ENCODE measurements at regions not wholly inside any gene's neighbourhood (a gene's known extent, or its start where the extent isn't known, plus 50 kb on each side); places are given as distances from the start of the nearest gene placed in this dataset.

DNA sequence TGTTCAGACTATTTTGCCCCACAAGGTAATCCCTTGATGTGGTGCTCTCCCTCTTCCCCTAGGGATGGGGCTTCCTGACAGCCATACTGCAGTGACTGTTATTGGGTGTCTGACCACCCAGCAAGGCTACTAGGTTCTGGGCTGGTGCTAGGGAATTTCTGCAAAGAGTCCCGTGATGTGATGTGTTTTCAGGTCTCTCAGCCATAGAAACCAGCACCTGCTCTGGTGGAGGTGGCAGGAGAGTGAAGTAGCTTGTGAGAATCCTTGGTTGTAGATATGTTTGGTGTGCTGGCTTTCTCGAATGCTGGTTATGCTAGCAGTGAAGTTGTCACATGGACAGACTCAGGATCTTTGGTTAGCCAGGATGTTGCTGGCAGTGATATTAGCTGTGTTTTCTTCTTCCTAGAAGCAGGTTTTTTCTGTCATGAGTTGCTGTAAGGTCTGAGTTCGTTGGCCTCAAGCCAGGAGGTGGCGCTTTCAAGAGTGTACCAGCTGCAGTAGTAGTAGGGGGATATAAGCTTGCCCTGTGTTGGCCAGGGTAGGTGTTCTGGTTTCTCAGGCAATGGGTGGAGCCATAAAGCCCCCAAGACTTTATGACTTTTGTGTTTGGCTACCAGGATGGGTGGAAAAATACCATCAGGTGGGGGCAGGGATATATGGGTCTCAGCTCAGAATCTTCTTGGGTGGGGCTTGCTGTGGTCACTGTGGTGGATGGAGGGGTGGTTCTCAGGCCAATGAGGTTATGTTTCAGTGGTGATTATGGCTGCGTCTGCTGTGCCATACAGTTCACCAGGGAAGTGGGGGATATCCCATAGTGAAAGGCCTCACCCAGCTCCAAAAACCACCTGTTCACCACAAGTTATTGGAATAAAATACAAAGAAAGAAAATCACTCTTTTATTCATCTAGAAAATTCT is 1112.3 kb downstream of the KCNT2 start:
- no peak overlapping the region for H3K4me3 Mint-ChIP-seq
- H3K9me3 Mint-ChIP-seq: peaks cover 7% of the 10 kb centered on the region
- H3K27ac Mint-ChIP-seq: no peak overlapping the region
- H3K36me3 Mint-ChIP-seq (ENCODE audit: low read depth): no peaks in the 10 kb centered on the region
- no peaks in the 10 kb centered on the region for H3K4me1 Mint-ChIP-seq
- ATAC-seq (replicated peaks): no peak
- no peaks in the 10 kb centered on the region for H3K27me3 Mint-ChIP-seq

DNA sequence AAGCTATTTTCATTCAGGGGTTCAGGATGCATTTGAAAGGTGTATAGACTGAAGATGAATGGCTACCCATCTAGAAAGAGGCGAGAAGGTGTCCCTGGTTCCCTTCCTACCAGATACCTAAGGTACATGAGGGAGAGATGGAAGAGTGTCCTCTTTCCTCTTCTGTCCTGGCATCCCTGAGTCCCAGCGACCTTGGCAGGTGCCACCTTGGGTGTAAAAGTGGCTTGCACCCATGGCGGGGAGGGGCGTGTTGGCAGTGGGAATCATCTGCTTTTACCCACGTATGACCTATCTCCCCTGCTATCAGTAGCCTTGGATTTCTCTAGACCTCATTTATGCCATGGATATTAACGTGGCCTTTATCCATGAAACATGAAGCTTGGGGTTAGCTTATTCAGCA is 1126.1 kb downstream of the KCNT2 start:
- no peaks in the 10 kb centered on the region for H3K36me3 Mint-ChIP-seq (ENCODE audit: low read depth)
- no peak overlapping the region for H3K4me3 Mint-ChIP-seq
- no peaks in the 10 kb centered on the region for H3K9me3 Mint-ChIP-seq
- no peaks in the 10 kb centered on the region for H3K27me3 Mint-ChIP-seq
- no peak overlapping the region for H3K27ac Mint-ChIP-seq
- H3K4me1 Mint-ChIP-seq: no peaks in the 10 kb centered on the region
- no peak for ATAC-seq (replicated peaks)

DNA sequence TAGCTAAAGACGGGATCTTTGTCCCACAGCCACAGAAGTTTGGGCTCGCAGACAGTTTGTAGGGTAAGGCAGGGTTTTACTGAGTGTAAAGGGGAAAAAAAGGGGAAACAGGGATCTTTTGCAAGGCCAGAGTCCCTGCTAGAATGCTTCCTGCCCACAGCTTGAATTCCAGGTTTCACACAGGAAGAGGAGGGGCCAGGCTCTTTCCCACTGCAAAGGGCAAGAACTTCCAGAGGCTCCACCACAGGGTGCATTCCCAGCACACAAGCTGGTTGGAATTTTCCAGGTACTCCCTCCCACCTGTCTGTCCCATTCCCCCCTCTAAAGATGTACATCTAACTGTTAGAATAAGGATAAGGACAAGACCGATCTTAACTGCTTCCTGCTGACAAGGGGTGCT is 1126.9 kb downstream of the KCNT2 start:
- no peak overlapping the region for H3K4me3 Mint-ChIP-seq
- no peaks in the 10 kb centered on the region for H3K4me1 Mint-ChIP-seq
- no peak for ATAC-seq (replicated peaks)
- H3K27ac Mint-ChIP-seq: no peak overlapping the region
- H3K9me3 Mint-ChIP-seq: no peaks in the 10 kb centered on the region
- no peaks in the 10 kb centered on the region for H3K27me3 Mint-ChIP-seq
- no peaks in the 10 kb centered on the region for H3K36me3 Mint-ChIP-seq (ENCODE audit: low read depth)

DNA sequence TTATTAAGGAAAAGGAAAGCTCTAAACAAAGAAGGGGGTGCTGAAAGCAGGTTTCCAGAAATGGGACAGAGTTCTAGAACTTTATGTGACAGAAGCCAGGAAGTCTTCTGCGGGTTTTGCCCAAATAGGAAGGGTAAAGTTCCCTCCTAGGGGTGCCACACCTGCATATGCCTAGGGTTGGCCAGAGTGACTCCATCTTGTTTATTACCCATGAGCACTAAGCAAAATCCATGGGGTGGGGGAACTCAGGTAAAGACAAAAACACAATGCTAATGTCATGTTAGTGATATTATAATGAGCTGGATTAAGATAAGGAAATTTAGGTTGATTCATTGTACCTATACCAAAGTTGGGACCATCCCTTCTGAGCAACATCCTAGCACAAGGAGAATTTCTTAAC is 1132.7 kb downstream of the KCNT2 start:
- H3K4me1 Mint-ChIP-seq: no peaks in the 10 kb centered on the region
- H3K36me3 Mint-ChIP-seq (ENCODE audit: low read depth): no peaks in the 10 kb centered on the region
- H3K27me3 Mint-ChIP-seq: peaks cover 3% of the 10 kb centered on the region
- peaks cover 4% of the 10 kb centered on the region for H3K9me3 Mint-ChIP-seq
- H3K4me3 Mint-ChIP-seq: no peak overlapping the region
- no peak for ATAC-seq (replicated peaks)
- no peak overlapping the region for H3K27ac Mint-ChIP-seq

DNA sequence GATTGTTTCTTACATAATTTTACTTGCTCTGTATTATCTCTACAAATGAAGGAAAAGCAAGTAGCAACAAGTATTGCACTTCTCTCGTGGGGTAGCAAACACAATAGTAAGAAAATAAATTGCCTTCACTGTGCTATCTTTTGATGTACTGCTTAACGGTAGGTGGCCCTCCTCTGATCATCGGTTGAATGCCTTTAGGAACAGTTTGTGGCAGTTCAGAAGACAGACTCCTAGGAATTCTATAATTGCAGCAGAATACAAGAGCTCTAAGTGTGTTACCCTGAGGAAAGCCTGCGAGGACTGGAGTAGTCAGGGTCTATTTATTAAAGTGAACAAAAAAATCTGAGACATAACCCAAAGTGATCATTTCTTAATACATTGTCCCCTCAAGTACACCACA is 1135.9 kb downstream of the KCNT2 start:
- no peak for ATAC-seq (replicated peaks)
- no peak overlapping the region for H3K4me3 Mint-ChIP-seq
- peaks cover 4% of the 10 kb centered on the region for H3K9me3 Mint-ChIP-seq
- no peaks in the 10 kb centered on the region for H3K36me3 Mint-ChIP-seq (ENCODE audit: low read depth)
- H3K4me1 Mint-ChIP-seq: no peaks in the 10 kb centered on the region
- no peak overlapping the region for H3K27ac Mint-ChIP-seq
- peaks cover 3% of the 10 kb centered on the region for H3K27me3 Mint-ChIP-seq

DNA sequence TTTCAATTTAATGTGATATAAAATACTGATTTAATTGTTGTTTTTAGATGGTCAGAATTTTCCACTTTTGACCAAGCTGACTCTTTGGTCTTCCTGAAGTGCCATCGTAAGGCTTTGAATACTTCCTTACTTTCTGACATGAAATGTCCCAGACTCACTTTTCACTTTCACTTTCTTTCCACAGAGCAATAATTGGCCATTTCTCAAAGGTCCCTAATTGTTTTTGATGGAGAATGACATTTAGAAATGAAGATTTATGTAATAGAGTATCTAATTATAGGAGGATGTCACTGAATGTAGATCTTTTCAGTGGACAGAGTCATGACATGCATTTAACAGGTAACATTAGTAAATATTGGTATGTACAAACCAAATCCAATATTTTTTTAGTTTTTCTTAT is 1141.6 kb downstream of the KCNT2 start:
- no peaks in the 10 kb centered on the region for H3K36me3 Mint-ChIP-seq (ENCODE audit: low read depth)
- H3K27me3 Mint-ChIP-seq: no peaks in the 10 kb centered on the region
- H3K27ac Mint-ChIP-seq: no peak overlapping the region
- H3K4me3 Mint-ChIP-seq: no peak overlapping the region
- no peak for ATAC-seq (replicated peaks)
- H3K4me1 Mint-ChIP-seq: no peaks in the 10 kb centered on the region
- peaks cover 4% of the 10 kb centered on the region for H3K9me3 Mint-ChIP-seq

DNA sequence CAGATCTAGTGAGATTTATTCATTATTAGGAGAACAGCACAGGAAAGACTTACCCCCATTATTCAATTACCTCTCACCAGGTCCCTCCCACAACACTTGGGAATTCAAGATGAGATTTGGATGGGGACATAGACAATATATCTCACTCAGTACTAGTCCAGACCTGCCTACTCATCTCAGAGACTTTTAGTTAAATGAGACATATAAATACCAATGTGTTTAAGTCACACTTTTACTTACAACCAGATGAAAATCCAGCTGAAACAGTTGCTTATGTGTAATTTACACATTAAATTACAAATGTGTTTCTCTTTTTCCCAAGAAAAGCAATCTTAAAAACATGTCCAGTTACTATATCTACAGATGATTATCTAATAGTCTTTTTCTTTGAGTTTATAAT is 1145.6 kb downstream of the KCNT2 start:
- Mint-ChIP-seq H3K27me3 (no peaks in the 10 kb centered on the region), H3K27ac (no peak overlapping the region), H3K9me3 (peaks cover 4% of the 10 kb centered on the region), H3K36me3 (ENCODE audit: low read depth) (no peaks in the 10 kb centered on the region), H3K4me1 (no peaks in the 10 kb centered on the region), H3K4me3 (no peak overlapping the region)
- no peak for ATAC-seq (replicated peaks)

DNA sequence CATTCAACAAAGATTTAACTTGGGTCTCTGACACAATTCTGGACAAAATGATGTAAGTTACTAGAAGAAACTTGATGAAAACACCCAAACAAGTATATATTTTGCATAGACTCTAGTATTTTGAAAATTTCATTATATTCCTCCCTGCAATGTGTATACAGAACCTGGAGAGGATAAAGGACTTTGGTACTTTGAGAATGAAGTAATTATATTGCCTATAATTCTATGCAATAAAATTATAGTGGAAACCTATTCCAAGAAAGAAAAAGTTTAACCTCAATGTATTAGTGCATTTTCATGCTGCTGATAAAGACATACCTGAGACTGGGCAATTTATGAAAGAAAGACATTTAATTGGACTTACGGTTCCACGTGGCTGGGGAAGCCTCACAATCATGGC is 1146.1 kb downstream of the KCNT2 start:
- Mint-ChIP-seq H3K36me3 (ENCODE audit: low read depth) (no peaks in the 10 kb centered on the region), H3K9me3 (peaks cover 4% of the 10 kb centered on the region), H3K27me3 (no peaks in the 10 kb centered on the region), H3K4me3 (no peak overlapping the region), H3K4me1 (no peaks in the 10 kb centered on the region), H3K27ac (no peak overlapping the region)
- ATAC-seq (replicated peaks): no peak

DNA sequence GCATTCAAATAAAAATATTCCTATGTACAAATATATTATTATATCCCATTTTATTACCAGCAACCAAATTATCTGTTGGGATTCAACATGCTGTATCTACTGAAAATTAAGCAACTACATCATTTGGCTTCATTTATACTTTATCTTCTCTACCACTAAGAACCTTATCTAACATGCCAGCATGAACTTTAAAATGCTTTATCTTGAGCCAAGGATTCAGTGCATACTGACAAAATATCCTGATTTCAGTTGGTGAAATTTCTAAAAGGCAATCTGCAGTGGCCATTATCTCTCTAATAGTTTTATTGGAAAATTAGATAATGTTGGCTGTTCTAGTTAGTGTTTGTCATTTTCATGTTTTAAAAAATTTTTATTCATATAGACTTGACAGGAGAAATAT is 1149.9 kb downstream of the KCNT2 start:
- no peak for ATAC-seq (replicated peaks)
- no peaks in the 10 kb centered on the region for H3K4me1 Mint-ChIP-seq
- H3K4me3 Mint-ChIP-seq: no peak overlapping the region
- no peaks in the 10 kb centered on the region for H3K27me3 Mint-ChIP-seq
- no peaks in the 10 kb centered on the region for H3K36me3 Mint-ChIP-seq (ENCODE audit: low read depth)
- H3K9me3 Mint-ChIP-seq: peaks cover 7% of the 10 kb centered on the region
- no peak overlapping the region for H3K27ac Mint-ChIP-seq

DNA sequence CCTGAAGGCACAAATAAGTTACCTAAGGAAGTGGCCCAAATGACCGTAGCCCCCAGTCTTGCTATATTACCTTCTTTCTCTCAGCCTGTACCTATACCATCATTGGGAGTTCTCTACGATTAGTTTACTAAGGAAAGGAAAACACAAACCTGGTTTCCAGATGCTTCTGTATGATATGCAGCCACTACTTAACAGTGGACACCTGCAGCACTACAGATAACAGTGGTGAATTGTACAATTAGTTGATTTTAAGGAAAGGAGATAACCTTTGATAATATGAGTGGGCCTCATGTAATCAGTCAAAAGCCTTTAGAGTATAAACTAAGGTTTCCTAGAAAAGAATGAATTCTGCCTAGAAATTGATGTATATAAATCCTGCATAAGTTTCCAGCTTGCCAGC is 1157.4 kb downstream of the KCNT2 start:
- Mint-ChIP-seq H3K4me1 (no peaks in the 10 kb centered on the region), H3K27me3 (no peaks in the 10 kb centered on the region), H3K9me3 (peaks cover 6% of the 10 kb centered on the region), H3K4me3 (no peak overlapping the region), H3K27ac (no peak overlapping the region), H3K36me3 (ENCODE audit: low read depth) (no peaks in the 10 kb centered on the region)
- no peak for ATAC-seq (replicated peaks)

DNA sequence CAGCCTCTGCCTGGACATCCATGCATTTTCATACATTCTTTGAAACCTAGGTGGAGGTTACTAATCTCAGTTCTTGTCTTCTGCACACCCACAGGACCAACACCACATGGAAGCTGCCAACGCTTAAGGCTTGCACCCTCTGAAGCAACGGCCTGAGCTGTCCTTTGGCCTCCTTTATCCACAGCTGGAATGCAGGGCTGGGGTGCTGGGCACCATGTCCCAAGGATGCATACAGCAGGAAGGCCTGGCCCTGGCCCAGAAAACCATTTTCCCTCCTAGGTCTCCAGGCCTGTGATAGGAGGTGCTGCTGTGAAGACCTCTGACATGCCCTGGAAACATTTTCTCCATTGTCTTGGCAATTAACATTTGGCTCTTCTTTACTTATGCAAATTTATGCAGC is 1168.6 kb downstream of the KCNT2 start:
- Mint-ChIP-seq H3K4me3 (no peak overlapping the region), H3K4me1 (no peaks in the 10 kb centered on the region), H3K36me3 (ENCODE audit: low read depth) (no peaks in the 10 kb centered on the region), H3K9me3 (no peaks in the 10 kb centered on the region), H3K27ac (no peak overlapping the region), H3K27me3 (no peaks in the 10 kb centered on the region)
- no peak for ATAC-seq (replicated peaks)

DNA sequence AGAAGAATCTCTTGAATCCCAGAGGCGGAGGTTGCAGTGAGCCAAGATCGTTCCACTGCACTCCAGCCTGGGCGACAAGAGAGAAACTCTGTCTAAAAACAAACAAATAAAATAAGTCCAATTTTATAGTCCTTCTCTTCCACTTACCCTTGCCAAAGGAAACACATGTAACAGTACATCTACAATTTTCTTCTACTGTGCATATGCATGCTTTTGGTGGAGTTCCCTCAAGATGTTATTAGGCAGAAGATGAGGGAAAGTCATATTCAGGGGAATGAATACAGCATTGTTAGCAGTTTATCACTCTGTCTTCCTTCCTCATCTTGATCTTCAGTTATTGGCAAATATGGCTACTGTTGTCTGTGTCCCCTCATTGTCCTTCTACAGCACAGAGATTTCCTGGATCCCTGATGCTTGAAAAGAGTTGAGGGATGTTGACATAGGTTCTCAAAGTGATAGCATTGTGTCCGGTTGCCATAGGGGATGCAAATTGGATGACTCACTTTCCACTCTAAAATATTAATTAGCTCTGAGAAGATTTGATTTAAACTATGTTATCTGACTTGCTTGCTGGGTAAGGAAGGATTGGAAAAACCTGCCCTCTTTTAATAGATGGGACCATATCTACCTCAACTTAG is 1173.6 kb downstream of the KCNT2 start:
- no peak overlapping the region for H3K4me3 Mint-ChIP-seq
- no peaks in the 10 kb centered on the region for H3K36me3 Mint-ChIP-seq (ENCODE audit: low read depth)
- no peaks in the 10 kb centered on the region for H3K9me3 Mint-ChIP-seq
- H3K4me1 Mint-ChIP-seq: no peaks in the 10 kb centered on the region
- no peak for ATAC-seq (replicated peaks)
- H3K27ac Mint-ChIP-seq: no peak overlapping the region
- no peaks in the 10 kb centered on the region for H3K27me3 Mint-ChIP-seq

DNA sequence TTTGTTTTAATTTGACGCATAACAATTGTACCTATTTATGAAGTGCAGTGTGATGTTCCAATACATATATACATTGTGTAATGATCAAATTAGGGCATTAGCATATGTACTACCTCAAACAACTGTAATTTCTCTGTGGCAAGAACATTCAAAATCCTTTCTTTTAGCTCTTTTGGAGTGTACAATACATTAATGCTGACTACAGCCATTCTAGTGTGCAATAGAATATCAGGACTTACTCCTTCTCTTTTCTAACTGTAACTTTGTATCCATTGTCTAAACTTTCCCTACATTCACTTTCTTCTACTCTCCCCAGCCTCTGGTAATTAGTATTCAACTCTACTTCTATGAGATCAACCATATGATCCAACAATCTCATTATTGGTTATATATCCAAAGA is 1177.4 kb downstream of the KCNT2 start:
- no peak overlapping the region for H3K27ac Mint-ChIP-seq
- H3K27me3 Mint-ChIP-seq: no peaks in the 10 kb centered on the region
- no peaks in the 10 kb centered on the region for H3K36me3 Mint-ChIP-seq (ENCODE audit: low read depth)
- H3K4me3 Mint-ChIP-seq: no peak overlapping the region
- ATAC-seq (replicated peaks): no peak
- H3K4me1 Mint-ChIP-seq: no peaks in the 10 kb centered on the region
- H3K9me3 Mint-ChIP-seq: no peaks in the 10 kb centered on the region

DNA sequence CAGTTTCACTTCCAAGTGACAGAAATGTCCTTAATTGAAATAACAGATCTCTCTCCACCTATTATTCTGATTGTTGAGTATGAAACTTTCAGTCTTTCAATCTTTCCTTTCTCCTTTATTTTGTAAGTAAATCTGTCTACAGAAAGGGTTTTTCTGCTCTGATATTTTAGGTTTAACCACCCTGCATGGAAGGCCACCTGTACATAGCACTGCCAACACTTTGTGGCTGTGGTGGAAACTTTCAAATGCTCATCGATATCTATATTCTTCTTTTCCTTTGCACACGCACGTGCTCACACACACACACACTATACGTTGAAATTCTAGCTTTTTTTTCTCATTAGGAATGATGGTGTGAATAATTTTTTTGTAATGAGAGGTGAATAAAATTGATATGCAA is 1179.3 kb downstream of the KCNT2 start:
- Mint-ChIP-seq H3K4me3 (no peak overlapping the region), H3K4me1 (no peaks in the 10 kb centered on the region), H3K36me3 (ENCODE audit: low read depth) (no peaks in the 10 kb centered on the region), H3K9me3 (no peaks in the 10 kb centered on the region), H3K27me3 (no peaks in the 10 kb centered on the region), H3K27ac (no peak overlapping the region)
- ATAC-seq (replicated peaks): no peak

DNA sequence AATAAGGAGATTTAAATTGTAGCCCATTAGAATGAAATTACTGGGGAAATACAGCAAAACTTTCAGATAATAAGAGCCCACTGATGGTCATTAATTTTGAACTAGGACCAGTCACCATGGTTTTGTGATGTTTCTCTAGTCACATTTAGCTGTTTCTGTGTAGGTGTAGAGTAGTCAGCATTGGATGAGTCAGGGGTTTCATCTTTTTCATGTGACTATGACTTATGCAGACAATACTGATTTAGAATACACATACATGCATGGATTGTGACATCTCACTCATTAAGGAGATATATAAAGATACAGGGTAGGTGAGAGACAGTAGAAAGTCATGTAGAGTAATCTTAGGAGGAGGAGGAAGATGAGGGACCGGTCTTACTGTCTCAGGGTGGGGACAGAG is 1192.7 kb downstream of the KCNT2 start:
- ATAC-seq (replicated peaks): peak; percentile 89
- H3K36me3 Mint-ChIP-seq (ENCODE audit: low read depth): no peaks in the 10 kb centered on the region
- no peaks in the 10 kb centered on the region for H3K9me3 Mint-ChIP-seq
- H3K27me3 Mint-ChIP-seq: no peaks in the 10 kb centered on the region
- H3K4me3 Mint-ChIP-seq: no peak overlapping the region
- no peak overlapping the region for H3K27ac Mint-ChIP-seq
- no peaks in the 10 kb centered on the region for H3K4me1 Mint-ChIP-seq

All from activated T-helper 17 cell treated with anti-CD3 and anti-CD28 coated beads, Interleukin-2, amount 50 U/mL, for 72 hours (primary cell).